ENCODE measurements at regions not wholly inside any gene's neighbourhood (a gene's known extent, or its start where the extent isn't known, plus 50 kb on each side); places are given as distances from the start of the nearest gene placed in this dataset.

- H3K9me3 ChIP-seq, result no peaks in the 10 kb centered on the region
- H3K27me3 ChIP-seq, result no peaks in the 10 kb centered on the region
- in situ Hi-C loops (cut with MboI; ENCODE audit: low pct_ligation_motif_present in 1 of 4, low pct_unique_long_range_greater_than_20kb in 1 of 4, low sequenced_read_pairs in 3 of 4), result no loop called here
- intact Hi-C loops (cut with DNase I; ENCODE audit: low total_unique reads), result no loop called here
- TF ChIP-seq POLR2A (IDR thresholded peaks at IDR 0.05) (no peak), EP300 (IDR thresholded peaks at IDR 0.05; ENCODE audit: low read depth) (no peak), CTCF (IDR thresholded peaks at IDR 0.05) (no peak), POLR2AphosphoS5 (IDR thresholded peaks at IDR 0.05) (no peak)
- H3K36me3 ChIP-seq, result no peaks in the 10 kb centered on the region
- no peaks in the 10 kb centered on the region for H3K4me1 ChIP-seq
- no peak overlapping the region for H3K27ac ChIP-seq
- DNase-seq, result no peak
- H3K4me3 ChIP-seq, result no peak overlapping the region
- 70 to 73% methylated on average over 4 to 5 of the region's 5 CpGs for WGBS, 2 donors (ENCODE audit: low coverage in 1 of 2)
Measured at GRCh38 chr4:17173300-17173699, 274.9 kb upstream of the LDB2 start.

DNA sequence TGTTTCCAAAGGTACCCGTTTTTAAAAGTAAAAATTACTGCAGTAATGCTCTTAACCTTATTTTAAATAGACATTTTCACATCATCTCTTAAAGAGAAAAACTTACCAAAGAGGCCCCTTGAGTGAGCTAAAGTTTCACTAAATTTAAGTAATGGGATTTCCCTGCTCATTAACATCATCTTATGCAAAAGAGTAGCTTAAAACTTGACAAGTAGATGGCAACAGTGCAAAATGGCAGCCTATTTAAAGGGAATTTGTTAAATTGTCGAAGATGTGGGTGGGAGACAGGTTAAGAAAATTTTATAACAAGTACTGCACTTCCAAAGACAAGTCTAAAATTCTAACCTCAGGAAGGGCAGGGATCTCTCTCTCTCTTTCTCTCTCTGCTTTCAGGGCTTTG lies 271.7 kb upstream of the LDB2 start:
- Histone ChIP-seq H3K4me3 (no peak overlapping the region), H3K27me3 (no peaks in the 10 kb centered on the region), H3K27ac (no peak overlapping the region), H3K4me1 (no peaks in the 10 kb centered on the region), H3K9me3 (no peaks in the 10 kb centered on the region), H3K36me3 (no peaks in the 10 kb centered on the region)
- no peak for DNase-seq
- intact Hi-C loops (cut with DNase I; ENCODE audit: low total_unique reads) (no loop called here), in situ Hi-C loops (cut with MboI; ENCODE audit: low pct_ligation_motif_present in 1 of 4, low pct_unique_long_range_greater_than_20kb in 1 of 4, low sequenced_read_pairs in 3 of 4) (no loop called here)
- WGBS, 2 donors (ENCODE audit: low coverage in 1 of 2), result 29 to 38% methylated on average over 2 of the region's 2 CpGs
- no peak for TF ChIP-seq POLR2AphosphoS5 (IDR thresholded peaks at IDR 0.05)
- TF ChIP-seq CTCF (IDR thresholded peaks at IDR 0.05), result no peak
- TF ChIP-seq EP300 (IDR thresholded peaks at IDR 0.05; ENCODE audit: low read depth), result no peak
- TF ChIP-seq POLR2A (IDR thresholded peaks at IDR 0.05), result no peak

- TF ChIP-seq POLR2AphosphoS5 (IDR thresholded peaks at IDR 0.05) (no peak), EP300 (IDR thresholded peaks at IDR 0.05; ENCODE audit: low read depth) (no peak), CTCF (IDR thresholded peaks at IDR 0.05) (no peak), POLR2A (IDR thresholded peaks at IDR 0.05) (no peak)
- 64 to 79% methylated on average over 1 of the region's 1 CpG for WGBS, 2 donors (ENCODE audit: low coverage in 1 of 2)
- intact Hi-C loops (cut with DNase I; ENCODE audit: low total_unique reads), result no loop called here
- no peak overlapping the region for H3K4me3 ChIP-seq
- H3K27me3 ChIP-seq, result no peaks in the 10 kb centered on the region
- no peak for DNase-seq
- H3K4me1 ChIP-seq, result no peaks in the 10 kb centered on the region
- H3K27ac ChIP-seq, result no peak overlapping the region
- no peaks in the 10 kb centered on the region for H3K9me3 ChIP-seq
- no peaks in the 10 kb centered on the region for H3K36me3 ChIP-seq
- in situ Hi-C loops (cut with MboI; ENCODE audit: low pct_ligation_motif_present in 1 of 4, low pct_unique_long_range_greater_than_20kb in 1 of 4, low sequenced_read_pairs in 3 of 4), result no loop called here
Measured at GRCh38 chr4:17169699-17170098, 271.3 kb upstream of the LDB2 start.

DNA sequence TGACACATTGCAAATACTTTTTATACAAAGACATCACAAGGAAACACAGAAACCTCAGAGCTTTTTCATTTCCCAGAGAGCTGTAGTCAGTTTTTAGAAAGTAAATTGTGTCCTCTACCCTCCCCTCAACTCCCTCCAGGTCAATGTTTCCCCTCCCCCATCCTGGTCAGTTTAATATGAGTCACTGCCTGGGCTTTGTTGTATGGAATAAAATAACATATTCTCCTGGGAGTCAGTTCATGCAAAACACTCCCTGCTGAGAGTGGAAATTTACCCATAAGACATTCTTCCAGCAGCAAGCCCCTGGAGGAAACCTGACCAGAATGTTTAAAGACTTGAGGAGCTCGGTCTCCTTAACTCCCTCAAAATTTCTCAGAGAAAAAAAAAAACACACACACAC lies 270.1 kb upstream of the LDB2 start:
- no peak overlapping the region for H3K27ac ChIP-seq
- intact Hi-C loops (cut with DNase I; ENCODE audit: low total_unique reads), result no loop called here
- no peaks in the 10 kb centered on the region for H3K4me1 ChIP-seq
- DNase-seq, result no peak
- H3K27me3 ChIP-seq, result no peaks in the 10 kb centered on the region
- WGBS, 2 donors (ENCODE audit: low coverage in 1 of 2), result 62% methylated on average over 1 of the region's 1 CpG; no CpG with 5 or more reads in 1 of the 2 donors
- TF ChIP-seq POLR2AphosphoS5 (IDR thresholded peaks at IDR 0.05), result no peak
- no peak for TF ChIP-seq POLR2A (IDR thresholded peaks at IDR 0.05)
- no peak for TF ChIP-seq EP300 (IDR thresholded peaks at IDR 0.05; ENCODE audit: low read depth)
- TF ChIP-seq CTCF (IDR thresholded peaks at IDR 0.05), result no peak
- in situ Hi-C loops (cut with MboI; ENCODE audit: low pct_ligation_motif_present in 1 of 4, low pct_unique_long_range_greater_than_20kb in 1 of 4, low sequenced_read_pairs in 3 of 4), result no loop called here
- no peaks in the 10 kb centered on the region for H3K36me3 ChIP-seq
- H3K4me3 ChIP-seq, result no peak overlapping the region
- H3K9me3 ChIP-seq, result no peaks in the 10 kb centered on the region
